Activated T-helper 1 cell treated with Interleukin-2 at 50 U/mL for 16 hours (primary cell): ENCODE measurements at regions not wholly inside any gene's neighbourhood (a gene's known extent, or its start where the extent isn't known, plus 50 kb on each side); places are given as distances from the start of the nearest gene placed in this dataset.

Source experiments
- DNase-seq: peaks from one replicate; pipeline ENCODE4 v3.0.0-alpha.2; 2020; ENCODE audit warnings: low read depth

DNA sequence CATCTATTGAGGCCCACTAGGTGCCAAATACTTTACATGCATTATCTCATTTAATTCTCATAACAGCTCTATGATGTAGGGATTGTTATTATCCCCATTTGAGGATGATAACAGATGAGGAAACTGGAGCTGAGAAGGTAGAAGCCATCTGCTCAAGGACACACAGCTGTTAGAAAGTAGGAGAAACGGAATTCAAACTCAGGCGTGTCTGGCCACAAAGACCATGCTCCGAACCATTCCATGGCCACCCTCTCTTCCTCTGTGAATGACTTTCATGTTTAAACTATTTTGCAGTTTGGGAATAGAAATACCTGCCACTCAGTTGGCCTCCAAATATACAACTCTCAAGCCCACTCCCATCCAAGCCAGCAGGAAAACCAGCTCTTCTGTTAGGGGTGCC, 87.6 kb upstream of the ANKRD55 start:
- DNase-seq = no peak

- no peak for DNase-seq
Measured at GRCh38 chr5:56319526-56320181, 86.5 kb upstream of the ANKRD55 start.

DNA sequence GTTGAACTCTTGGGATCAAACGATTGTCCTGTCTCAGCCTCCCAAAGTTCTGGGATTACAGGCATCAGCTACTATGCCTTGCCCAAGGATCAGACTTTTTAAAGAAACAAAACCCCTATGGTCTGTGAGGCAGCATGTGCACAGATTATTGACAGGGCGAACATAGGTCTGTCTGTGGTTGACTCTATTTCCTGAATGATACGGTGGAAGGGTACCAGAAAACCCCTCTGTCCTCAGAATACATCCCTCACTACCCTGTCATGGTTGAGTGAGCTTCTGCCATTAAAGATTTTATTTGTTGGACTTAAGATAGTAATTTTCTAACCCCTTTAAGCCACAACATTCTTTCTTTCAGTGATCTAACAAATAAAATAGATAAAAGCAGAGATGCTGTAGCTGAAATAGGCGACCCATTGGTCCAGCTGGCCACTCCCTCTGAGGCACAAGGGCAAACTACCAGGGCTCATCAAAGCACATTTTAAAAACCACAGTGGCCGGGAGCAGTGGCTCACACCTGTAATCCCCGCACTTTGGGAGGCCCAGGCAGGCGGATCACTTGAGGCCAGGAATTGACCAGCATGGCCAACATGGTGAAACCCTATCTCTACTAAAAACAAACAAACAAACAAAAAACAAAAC, 84.9 kb upstream of the ANKRD55 start:
- no peak for DNase-seq

GRCh38 chr5:56316299-56316994, 83.3 kb upstream of the ANKRD55 start:
- no peak for DNase-seq

GRCh38 chr5:56314529-56314928, 81.4 kb upstream of the ANKRD55 start:
- DNase-seq = no peak

- no peak for DNase-seq
Measured at GRCh38 chr5:56313596-56313995, 80.5 kb upstream of the ANKRD55 start.

- no peak for DNase-seq
Measured at GRCh38 chr5:56313004-56313531, 79.9 kb upstream of the ANKRD55 start.

- DNase-seq = no peak
Measured at GRCh38 chr5:56311306-56311905, 78.3 kb upstream of the ANKRD55 start.

- no peak for DNase-seq
Measured at GRCh38 chr5:56310711-56311204, 77.6 kb upstream of the ANKRD55 start.

- DNase-seq = no peak
Measured at GRCh38 chr5:56309262-56309826, 76.2 kb upstream of the ANKRD55 start.

GRCh38 chr5:56307714-56308333, 74.7 kb upstream of the ANKRD55 start:
- DNase-seq = no peak

DNA sequence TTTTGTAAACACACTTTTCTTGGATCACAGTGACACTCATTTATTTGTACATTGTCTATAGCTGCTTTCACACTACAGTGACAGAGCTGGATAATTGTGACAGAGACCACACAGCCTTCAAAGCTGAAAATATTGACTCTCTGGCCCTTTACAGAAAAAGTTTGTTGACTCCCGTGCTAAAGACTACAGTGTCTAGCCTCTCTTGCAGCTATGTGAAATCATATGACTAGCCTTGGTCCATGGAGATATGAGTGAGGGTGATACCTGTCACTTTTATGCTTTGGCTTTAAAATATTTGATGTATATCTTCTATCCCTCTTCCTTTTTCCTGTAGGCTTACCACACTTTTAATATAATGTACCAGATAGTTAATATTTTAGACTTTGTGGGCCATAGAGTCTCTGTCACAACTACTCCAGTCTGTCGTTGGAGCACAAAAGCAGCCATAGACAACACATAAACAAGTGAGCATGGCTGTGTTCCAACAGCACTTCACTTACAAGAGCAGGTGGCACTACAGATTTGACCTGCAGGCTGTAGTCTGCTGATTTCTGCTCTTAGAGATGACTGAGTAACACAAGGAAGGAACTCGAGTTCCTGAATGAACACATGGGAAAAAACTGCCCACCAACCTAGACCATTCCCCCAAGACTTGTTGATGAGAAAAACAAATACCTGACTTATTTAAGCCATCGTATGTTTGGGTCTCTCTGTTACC, 73.5 kb upstream of the ANKRD55 start:
- no peak for DNase-seq

- DNase-seq = no peak
Measured at GRCh38 chr5:56305001-56305950, 72.1 kb upstream of the ANKRD55 start.

DNA sequence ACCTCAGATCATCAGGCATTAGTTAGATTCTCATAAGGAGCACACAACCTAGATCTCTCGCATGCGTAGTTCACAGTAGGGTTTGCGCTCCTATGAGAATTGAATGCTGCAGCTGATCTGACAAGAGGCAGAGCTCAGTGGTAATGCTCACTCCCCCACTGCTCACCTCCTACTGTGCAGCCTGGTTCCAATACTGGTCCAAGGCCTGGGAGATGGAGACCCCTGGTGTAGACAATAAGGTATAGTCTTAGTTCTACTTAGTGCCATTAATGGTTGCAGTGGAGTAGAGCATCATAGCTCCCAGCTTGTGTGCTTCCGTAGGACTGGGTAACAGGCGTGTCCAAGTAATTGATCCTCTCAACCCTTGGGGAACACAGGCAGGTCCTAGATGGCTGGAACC, 70.4 kb upstream of the ANKRD55 start:
- DNase-seq = no peak

DNA sequence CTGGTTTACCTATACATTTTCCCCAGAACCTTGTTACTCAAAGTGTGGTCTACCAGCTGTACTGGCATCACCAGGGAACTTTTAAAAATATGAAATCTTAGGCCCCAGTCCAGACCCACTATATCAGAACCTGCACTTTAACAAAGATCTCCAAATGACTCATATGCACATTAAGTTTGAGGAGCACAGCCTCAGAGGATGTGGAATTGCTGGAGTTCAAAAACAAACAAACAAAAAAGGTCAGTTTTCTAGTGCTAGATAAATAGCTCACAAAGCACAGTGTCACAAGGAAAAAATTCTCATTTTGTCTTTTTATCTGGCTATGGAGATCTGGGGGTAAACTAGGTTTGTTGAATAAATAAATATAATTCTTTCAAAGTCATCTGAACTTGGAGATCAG, 68.9 kb upstream of the ANKRD55 start:
- no peak for DNase-seq

- no peak for DNase-seq
Measured at GRCh38 chr5:56301069-56301468, 67.9 kb upstream of the ANKRD55 start.

GRCh38 chr5:56299212-56299611, 66.1 kb upstream of the ANKRD55 start:
- no peak for DNase-seq

DNA sequence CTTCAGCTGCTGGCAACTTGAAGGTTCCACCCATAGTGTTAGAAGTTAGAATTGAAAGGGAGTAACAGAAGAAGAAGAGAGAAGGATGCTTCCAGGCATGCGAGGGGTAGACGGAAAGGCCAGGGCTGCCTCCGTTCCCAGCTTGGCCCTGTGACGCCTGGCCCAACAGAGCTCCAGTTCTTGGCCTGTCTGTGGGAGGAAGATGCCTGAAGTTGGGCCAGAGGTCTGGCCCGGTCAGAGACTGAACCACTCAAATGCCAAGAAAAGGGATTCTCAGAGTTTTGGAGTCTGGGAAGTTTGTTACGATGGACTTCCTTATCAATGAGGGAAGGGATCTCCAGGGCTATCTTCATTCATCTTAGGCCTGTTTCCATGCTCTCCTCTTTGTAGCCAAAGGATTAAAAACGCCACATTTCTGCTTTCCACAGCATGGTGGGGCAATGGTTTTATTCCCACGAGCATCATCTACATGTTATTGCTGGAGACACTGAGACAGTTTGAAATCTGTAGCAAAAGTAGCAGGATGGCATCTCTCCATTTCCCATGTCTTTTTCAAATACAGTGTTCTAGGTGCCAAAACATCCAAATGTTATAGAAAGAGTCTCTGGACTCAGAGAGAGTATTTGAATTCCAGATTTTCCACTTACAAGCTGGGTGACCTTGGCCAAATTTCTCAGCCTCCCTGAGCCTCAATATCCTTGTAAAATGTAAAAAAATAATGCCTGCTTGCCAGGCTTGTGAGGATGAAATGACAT, 65.4 kb upstream of the ANKRD55 start:
- no peak for DNase-seq

GRCh38 chr5:56297851-56298250, 64.7 kb upstream of the ANKRD55 start:
- DNase-seq = no peak
